Osteoblast (primary cell): ENCODE measurements at regions not wholly inside any gene's neighbourhood (a gene's known extent, or its start where the extent isn't known, plus 50 kb on each side); places are given as distances from the start of the nearest gene placed in this dataset.

Source experiments
- DNase-seq: peaks from one replicate; pipeline ENCODE4 v3.0.0; 2011; ENCODE audit warnings: low spot score, mixed read lengths; ENCODE audit not compliant: insufficient read length; ENCODE audit errors: missing footprints
- H2AFZ ChIP-seq: 2 replicates; pipeline ENCODE4 v1.6.0; 2011; ENCODE audit warnings: mild to moderate bottlenecking, low read length
- H3K27ac ChIP-seq: 2 replicates; pipeline ENCODE4 v1.5.1; 2011; ENCODE audit warnings: mild to moderate bottlenecking, low read depth, low read length, moderate library complexity
- H3K27me3 ChIP-seq: 2 replicates; pipeline ENCODE4 v1.6.0; 2012; ENCODE audit warnings: mild to moderate bottlenecking, control low read depth, inconsistent platforms, low read length, moderate library complexity; ENCODE audit not compliant: insufficient read depth
- H3K36me3 ChIP-seq: 2 replicates; pipeline ENCODE4 v1.5.1; 2011; ENCODE audit warnings: mild to moderate bottlenecking, low read length, control low read depth, moderate library complexity; ENCODE audit not compliant: insufficient read depth
- H3K4me1 ChIP-seq: 2 replicates; pipeline ENCODE4 v1.5.1; 2011; ENCODE audit warnings: mild to moderate bottlenecking, low read length, control low read depth, moderate library complexity; ENCODE audit not compliant: insufficient read depth
- H3K4me2 ChIP-seq: 2 replicates; pipeline ENCODE4 v1.6.0; 2011; ENCODE audit warnings: mild to moderate bottlenecking, low read length; ENCODE audit not compliant: insufficient read depth
- H3K4me3 ChIP-seq: fragments of 200-600 bp; sonication (generic); 3 replicates; pipeline ENCODE4 v1.5.1; 2012; ENCODE audit warnings: mild to moderate bottlenecking, low read length, inconsistent platforms; ENCODE audit not compliant: insufficient read depth
- H3K79me2 ChIP-seq: 2 replicates; pipeline ENCODE4 v1.6.0; 2012; ENCODE audit warnings: mild to moderate bottlenecking, low read length, control low read depth, inconsistent platforms; ENCODE audit not compliant: insufficient read depth
- H3K9me3 ChIP-seq: 2 replicates; pipeline ENCODE4 v1.5.1; 2011; ENCODE audit warnings: low read depth, low read length, control low read depth
- H4K20me1 ChIP-seq: 2 replicates; pipeline ENCODE4 v1.6.0; 2012; ENCODE audit warnings: mild to moderate bottlenecking, low read length, control low read depth; ENCODE audit not compliant: insufficient read depth
- CTCF ChIP-seq: IDR thresholded peaks from 2 replicates; pipeline ENCODE4 v1.5.1; 2011; ENCODE audit warnings: mild to moderate bottlenecking, low read depth, low read length, moderate library complexity; ENCODE audit errors: extremely low read depth

- Histone ChIP-seq H3K79me2 (no peaks in the 10 kb centered on the region), H2AFZ (no peak overlapping the region), H3K27me3 (peaks cover 3% of the 10 kb centered on the region), H3K9me3 (no peaks in the 10 kb centered on the region), H3K27ac (no peak overlapping the region), H3K4me1 (peaks cover 18% of the 10 kb centered on the region), H3K36me3 (no peaks in the 10 kb centered on the region), H3K4me2 (no peak overlapping the region), H4K20me1 (no peaks in the 10 kb centered on the region), H3K4me3 (no peak overlapping the region)
- TF ChIP-seq CTCF = peak; percentile 42
- DNase-seq = no peak
These were observed 163.8 kb downstream of the FAT3 start for GRCh38 chr11:92388380-92388779.

- no peaks in the 10 kb centered on the region for H3K36me3 ChIP-seq
- no peaks in the 10 kb centered on the region for H3K79me2 ChIP-seq
- no peaks in the 10 kb centered on the region for H3K4me1 ChIP-seq
- TF ChIP-seq CTCF = no peak
- no peak for DNase-seq
- peaks cover 3% of the 10 kb centered on the region for H3K27me3 ChIP-seq
- no peaks in the 10 kb centered on the region for H3K9me3 ChIP-seq
- no peak overlapping the region for H3K4me2 ChIP-seq
- H4K20me1 ChIP-seq = no peaks in the 10 kb centered on the region
- no peak overlapping the region for H3K27ac ChIP-seq
- no peak overlapping the region for H2AFZ ChIP-seq
- no peak overlapping the region for H3K4me3 ChIP-seq
These were observed 166.2 kb downstream of the FAT3 start for GRCh38 chr11:92390783-92391182.

GRCh38 chr11:92391364-92391763 lies 166.7 kb downstream of the FAT3 start:
- no peak overlapping the region for H3K4me3 ChIP-seq
- no peaks in the 10 kb centered on the region for H4K20me1 ChIP-seq
- peaks cover 3% of the 10 kb centered on the region for H3K27me3 ChIP-seq
- no peaks in the 10 kb centered on the region for H3K9me3 ChIP-seq
- H3K79me2 ChIP-seq = no peaks in the 10 kb centered on the region
- no peak overlapping the region for H2AFZ ChIP-seq
- DNase-seq = no peak
- TF ChIP-seq CTCF = no peak
- no peak overlapping the region for H3K27ac ChIP-seq
- no peaks in the 10 kb centered on the region for H3K36me3 ChIP-seq
- H3K4me2 ChIP-seq = no peak overlapping the region
- H3K4me1 ChIP-seq = no peaks in the 10 kb centered on the region

- Histone ChIP-seq H3K27ac (no peak overlapping the region), H2AFZ (no peak overlapping the region), H3K4me2 (no peak overlapping the region), H3K4me3 (no peak overlapping the region), H3K9me3 (no peaks in the 10 kb centered on the region), H3K79me2 (no peaks in the 10 kb centered on the region), H3K36me3 (no peaks in the 10 kb centered on the region), H3K27me3 (peaks cover 3% of the 10 kb centered on the region), H4K20me1 (no peaks in the 10 kb centered on the region), H3K4me1 (no peaks in the 10 kb centered on the region)
- no peak for TF ChIP-seq CTCF
- DNase-seq = no peak
These were observed 167.2 kb downstream of the FAT3 start for GRCh38 chr11:92391808-92392207.
